ENCODE measurements at regions not wholly inside any gene's neighbourhood (a gene's known extent, or its start where the extent isn't known, plus 50 kb on each side); places are given as distances from the start of the nearest gene placed in this dataset.

DNA sequence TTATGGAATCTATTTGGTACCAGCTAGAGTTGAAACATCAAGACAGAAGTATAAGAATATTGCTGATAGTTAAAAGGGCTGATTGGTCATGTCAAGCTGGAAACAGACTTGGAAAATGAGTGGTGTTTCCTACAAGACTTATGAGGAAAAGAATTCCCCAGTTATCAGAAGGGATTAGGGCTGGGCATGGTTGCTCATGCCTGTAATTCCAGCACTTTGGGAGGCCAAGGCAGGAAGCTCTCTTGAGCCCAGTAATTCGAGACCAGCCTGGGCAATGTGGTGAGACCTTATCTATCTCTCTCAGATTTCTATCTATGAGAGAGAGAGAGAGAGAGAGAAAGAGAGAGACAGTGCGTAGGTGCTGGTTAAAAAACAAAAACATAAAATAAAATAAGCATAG is 139.5 kb upstream of the PMFBP1 start:
- TF ChIP-seq EP300 (IDR thresholded peaks at IDR 0.05; ENCODE audit: borderline replicate concordance): no peak
- no peak for TF ChIP-seq YY1 (IDR thresholded peaks at IDR 0.05; ENCODE audit: low read depth)
- no peak for TF ChIP-seq RAD21 (IDR thresholded peaks at IDR 0.05; ENCODE audit: low read depth)
- no peak for TF ChIP-seq FOXM1 (IDR thresholded peaks at IDR 0.05; ENCODE audit: borderline replicate concordance, low read depth)
- no peak for TF ChIP-seq CEBPB (IDR thresholded peaks at IDR 0.05)
- TF ChIP-seq, protein P1, sequence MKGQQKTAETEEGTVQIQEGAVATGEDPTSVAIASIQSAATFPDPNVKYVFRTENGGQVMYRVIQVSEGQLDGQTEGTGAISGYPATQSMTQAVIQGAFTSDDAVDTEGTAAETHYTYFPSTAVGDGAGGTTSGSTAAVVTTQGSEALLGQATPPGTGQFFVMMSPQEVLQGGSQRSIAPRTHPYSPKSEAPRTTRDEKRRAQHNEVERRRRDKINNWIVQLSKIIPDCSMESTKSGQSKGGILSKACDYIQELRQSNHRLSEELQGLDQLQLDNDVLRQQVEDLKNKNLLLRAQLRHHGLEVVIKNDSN (IDR thresholded peaks at IDR 0.05): no peak
- TF ChIP-seq, protein P2, sequence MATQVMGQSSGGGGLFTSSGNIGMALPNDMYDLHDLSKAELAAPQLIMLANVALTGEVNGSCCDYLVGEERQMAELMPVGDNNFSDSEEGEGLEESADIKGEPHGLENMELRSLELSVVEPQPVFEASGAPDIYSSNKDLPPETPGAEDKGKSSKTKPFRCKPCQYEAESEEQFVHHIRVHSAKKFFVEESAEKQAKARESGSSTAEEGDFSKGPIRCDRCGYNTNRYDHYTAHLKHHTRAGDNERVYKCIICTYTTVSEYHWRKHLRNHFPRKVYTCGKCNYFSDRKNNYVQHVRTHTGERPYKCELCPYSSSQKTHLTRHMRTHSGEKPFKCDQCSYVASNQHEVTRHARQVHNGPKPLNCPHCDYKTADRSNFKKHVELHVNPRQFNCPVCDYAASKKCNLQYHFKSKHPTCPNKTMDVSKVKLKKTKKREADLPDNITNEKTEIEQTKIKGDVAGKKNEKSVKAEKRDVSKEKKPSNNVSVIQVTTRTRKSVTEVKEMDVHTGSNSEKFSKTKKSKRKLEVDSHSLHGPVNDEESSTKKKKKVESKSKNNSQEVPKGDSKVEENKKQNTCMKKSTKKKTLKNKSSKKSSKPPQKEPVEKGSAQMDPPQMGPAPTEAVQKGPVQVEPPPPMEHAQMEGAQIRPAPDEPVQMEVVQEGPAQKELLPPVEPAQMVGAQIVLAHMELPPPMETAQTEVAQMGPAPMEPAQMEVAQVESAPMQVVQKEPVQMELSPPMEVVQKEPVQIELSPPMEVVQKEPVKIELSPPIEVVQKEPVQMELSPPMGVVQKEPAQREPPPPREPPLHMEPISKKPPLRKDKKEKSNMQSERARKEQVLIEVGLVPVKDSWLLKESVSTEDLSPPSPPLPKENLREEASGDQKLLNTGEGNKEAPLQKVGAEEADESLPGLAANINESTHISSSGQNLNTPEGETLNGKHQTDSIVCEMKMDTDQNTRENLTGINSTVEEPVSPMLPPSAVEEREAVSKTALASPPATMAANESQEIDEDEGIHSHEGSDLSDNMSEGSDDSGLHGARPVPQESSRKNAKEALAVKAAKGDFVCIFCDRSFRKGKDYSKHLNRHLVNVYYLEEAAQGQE (IDR thresholded peaks at IDR 0.05; ENCODE audit: low read depth): no peak
- no peak for TF ChIP-seq EGR1 (IDR thresholded peaks at IDR 0.05)
